CD14-positive monocyte (primary cell): ENCODE measurements at regions not wholly inside any gene's neighbourhood (a gene's known extent, or its start where the extent isn't known, plus 50 kb on each side); places are given as distances from the start of the nearest gene placed in this dataset.

ENCODE experiments used
- DNase-seq, 3 donors: peaks; one replicate each; pipeline ENCODE4 v3.0.0-alpha.2; 2011 to 2022
- H2AFZ ChIP-seq: 2 replicates; pipeline ENCODE4 v1.6.0; 2012; ENCODE audit warnings: mild to moderate bottlenecking, low read depth, low read length, inconsistent platforms; ENCODE audit not compliant: insufficient read depth, poor library complexity, severe bottlenecking
- H3K27ac ChIP-seq, 2 donors: 1 replicate in 1 of 2; 2 replicates in 1 of 2; pipeline ENCODE4 v1.5.1; 2012 to 2013; ENCODE audit warnings: low read length in 2 of 2, control low read depth in 1 of 2, inconsistent platforms in 1 of 2, low read depth in 1 of 2, mild to moderate bottlenecking in 1 of 2
- H3K27me3 ChIP-seq, 2 donors: one replicate each; pipeline versions ENCODE4 v1.6.0 to v1.6.1; 2011 to 2013; ENCODE audit warnings: low read length in 2 of 2; ENCODE audit not compliant: control insufficient read depth in 2 of 2, insufficient read depth in 2 of 2
- H3K36me3 ChIP-seq, 2 donors: replicated peaks in 1 of 2; 1 replicate in 1 of 2; 2 replicates in 1 of 2; pipeline versions ENCODE4 v1.5.1 to v1.6.1; 2012 to 2013; ENCODE audit warnings: low read length in 2 of 2, control low read depth in 1 of 2, inconsistent platforms in 1 of 2, mild to moderate bottlenecking in 1 of 2; ENCODE audit not compliant: insufficient read depth in 2 of 2, control insufficient read depth in 1 of 2
- H3K4me1 ChIP-seq, 2 donors: 1 replicate in 1 of 2; 2 replicates in 1 of 2; pipeline versions ENCODE4 v1.5.1 to v1.6.1; 2012 to 2013; ENCODE audit warnings: low read length in 2 of 2, control low read depth in 1 of 2, inconsistent platforms in 1 of 2, mild to moderate bottlenecking in 1 of 2, moderate library complexity in 1 of 2; ENCODE audit not compliant: insufficient read depth in 2 of 2, control insufficient read depth in 1 of 2
- H3K4me2 ChIP-seq: replicated peaks from 2 replicates; pipeline ENCODE3; 2012; ENCODE audit warnings: low read length, moderate library complexity, mild to moderate bottlenecking; ENCODE audit not compliant: poor library complexity, severe bottlenecking; ENCODE audit errors: extremely low read depth
- H3K4me3 ChIP-seq, 3 experiments: fragments of 200-600 bp in 1 of 3; sonication (generic) in 1 of 3; replicated peaks in 1 of 3; 1 replicate in 2 of 3; 2 replicates in 1 of 3; pipeline ENCODE4 v1.5.1; 2011 to 2013; ENCODE audit warnings: low read length in 3 of 3, mild to moderate bottlenecking in 3 of 3, control low read depth in 2 of 3, low read depth in 2 of 3, inconsistent platforms in 1 of 3, moderate library complexity in 1 of 3
- H3K79me2 ChIP-seq: 2 replicates; pipeline ENCODE4 v1.6.0; 2012; ENCODE audit warnings: mild to moderate bottlenecking, control low read depth, inconsistent platforms, low read length, moderate library complexity; ENCODE audit not compliant: insufficient read depth
- H3K9ac ChIP-seq: 2 replicates; pipeline ENCODE4 v1.6.0; 2017; ENCODE audit warnings: low read length, mild to moderate bottlenecking; ENCODE audit not compliant: insufficient read depth, poor library complexity, severe bottlenecking
- H3K9me3 ChIP-seq, 2 donors: replicated peaks in 1 of 2; 1 replicate in 1 of 2; 2 replicates in 1 of 2; pipeline versions ENCODE4 v1.5.1 to v1.6.1; 2012 to 2013; ENCODE audit warnings: low read length in 2 of 2, control low read depth in 1 of 2; ENCODE audit not compliant: control insufficient read depth in 1 of 2, insufficient read depth in 1 of 2
- H4K20me1 ChIP-seq: 2 replicates; pipeline ENCODE4 v1.6.0; 2012; ENCODE audit warnings: mild to moderate bottlenecking, low read length, control low read depth, moderate library complexity; ENCODE audit not compliant: insufficient read depth
- H3K27ac Mint-ChIP-seq, 7 donors: one replicate each; pipeline ENCODE4 v1.8.0; 2020; ENCODE audit warnings: mild to moderate bottlenecking in 7 of 7, mixed read lengths in 7 of 7, moderate library complexity in 6 of 7, inconsistent platforms in 2 of 7
- H3K27me3 Mint-ChIP-seq, 3 donors: one replicate each; pipeline ENCODE4 v1.8.0; 2021 to 2022; ENCODE audit warnings: low read depth in 3 of 3, mild to moderate bottlenecking in 3 of 3, mixed read lengths in 3 of 3, moderate library complexity in 3 of 3, inconsistent platforms in 1 of 3
- H3K36me3 Mint-ChIP-seq, 2 donors: one replicate each; pipeline ENCODE4 v1.8.0; 2020; ENCODE audit warnings: mixed read lengths in 2 of 2, inconsistent platforms in 1 of 2, mild to moderate bottlenecking in 1 of 2
- H3K4me1 Mint-ChIP-seq: one replicate; pipeline ENCODE4 v1.8.0; 2020; ENCODE audit warnings: mild to moderate bottlenecking, mixed read lengths
- H3K4me3 Mint-ChIP-seq, 2 donors: one replicate each; pipeline ENCODE4 v1.8.0; 2020; ENCODE audit warnings: mild to moderate bottlenecking in 2 of 2, mixed read lengths in 2 of 2, moderate library complexity in 1 of 2
- H3K9me3 Mint-ChIP-seq, 7 donors: one replicate each; pipeline ENCODE4 v1.8.0; 2020 to 2022; ENCODE audit warnings: mixed read lengths in 7 of 7, mild to moderate bottlenecking in 6 of 7, moderate library complexity in 6 of 7, inconsistent platforms in 2 of 7
- CTCF ChIP-seq: fragments of 200-600 bp; IDR thresholded peaks from one replicate; pipeline ENCODE4 v1.8.0; 2022; ENCODE audit warnings: antibody characterized with exemption, mild to moderate bottlenecking
- WGBS: methylation state at CpG from one replicate; pipeline ENCODE4 v1.1.5; 2013; ENCODE audit warnings: missing lambda C conversion rate; ENCODE audit not compliant: insufficient coverage; 5-methylcytosine and 5-hydroxymethylcytosine counted together
- intact Hi-C, 2 donors: fragments of 100-400 bp; cut with micrococcal nuclease; formaldehyde crosslinking; loops; one replicate each; pipeline versions ENCODE4 v1.15.0 to v1.15.1; 2023

- H3K9me3 ChIP-seq = no peaks in the 10 kb centered on the region
- H3K27ac ChIP-seq = no peak overlapping the region
- intact Hi-C loops = no loop called here
- no peak overlapping the region for H2AFZ ChIP-seq
- H3K4me1 Mint-ChIP-seq = no peaks in the 10 kb centered on the region
- H3K36me3 Mint-ChIP-seq = no peaks in the 10 kb centered on the region
- no peak for TF ChIP-seq CTCF
- H3K4me3 Mint-ChIP-seq = no peak overlapping the region
- peaks cover 0 to 2% (median 0%) of the 10 kb centered on the region in 7 donors for H3K9me3 Mint-ChIP-seq
- H4K20me1 ChIP-seq = no peaks in the 10 kb centered on the region
- H3K9ac ChIP-seq = no peak overlapping the region
- H3K27ac Mint-ChIP-seq = no peak overlapping the region
- no peaks in the 10 kb centered on the region for H3K36me3 ChIP-seq
- WGBS = no CpG with 5 or more reads among the region's 1 CpG
- peaks cover 0 to 4% (median 3%) of the 10 kb centered on the region in 3 donors for H3K27me3 Mint-ChIP-seq
- H3K4me1 ChIP-seq = no peaks in the 10 kb centered on the region
- no peaks in the 10 kb centered on the region for H3K79me2 ChIP-seq
- no peak overlapping the region for H3K4me3 ChIP-seq
- DNase-seq = no peak
- no peaks in the 10 kb centered on the region for H3K27me3 ChIP-seq
- no peak overlapping the region for H3K4me2 ChIP-seq
Measured at GRCh38 chr9:84432746-84433145, 92.2 kb upstream of the SLC28A3 start.

- Histone ChIP-seq H2AFZ (no peak overlapping the region), H3K9me3 (no peaks in the 10 kb centered on the region), H3K4me3 (no peak overlapping the region), H3K9ac (no peak overlapping the region), H4K20me1 (no peaks in the 10 kb centered on the region), H3K27ac (no peak overlapping the region), H3K36me3 (no peaks in the 10 kb centered on the region), H3K4me1 (no peaks in the 10 kb centered on the region), H3K79me2 (no peaks in the 10 kb centered on the region), H3K4me2 (no peak overlapping the region), H3K27me3 (no peaks in the 10 kb centered on the region)
- no peak for TF ChIP-seq CTCF
- peaks cover 0 to 2% (median 0%) of the 10 kb centered on the region in 7 donors for H3K9me3 Mint-ChIP-seq
- no peaks in the 10 kb centered on the region for H3K36me3 Mint-ChIP-seq
- no peak for DNase-seq
- H3K27ac Mint-ChIP-seq = no peak overlapping the region
- peaks cover 0 to 5% (median 3%) of the 10 kb centered on the region in 3 donors for H3K27me3 Mint-ChIP-seq
- H3K4me1 Mint-ChIP-seq = no peaks in the 10 kb centered on the region
- no peak overlapping the region for H3K4me3 Mint-ChIP-seq
- 100% methylated on average over 1 of the region's 6 CpGs for WGBS
- intact Hi-C loops = no loop called here
Measured at GRCh38 chr9:84435902-84436301, 95.3 kb upstream of the SLC28A3 start.
